Smooth muscle cell (in vitro differentiated cells): ENCODE measurements at regions not wholly inside any gene's neighbourhood (a gene's known extent, or its start where the extent isn't known, plus 50 kb on each side); places are given as distances from the start of the nearest gene placed in this dataset.

Experiments used
- DNase-seq: peaks from one replicate; lab custom pipeline; 2025; ENCODE audit not compliant: unreplicated experiment; lab: John Stamatoyannopoulos, UW
- H2AFZ ChIP-seq: fragments of 200-600 bp; sonication (generic); 2 replicates; pipeline ENCODE4 v1.6.0; 2016; ENCODE audit warnings: antibody characterized with exemption, low read depth, mild to moderate bottlenecking
- H3F3A ChIP-seq: fragments of 200-600 bp; sonication (generic); 2 replicates; pipeline ENCODE4 v1.6.0; 2017; ENCODE audit warnings: antibody characterized with exemption, low read depth
- H3K27ac ChIP-seq: fragments of 200-600 bp; sonication (generic); 2 replicates; pipeline ENCODE4 v1.5.1; 2016; ENCODE audit warnings: low read depth, mild to moderate bottlenecking
- H3K27me3 ChIP-seq: fragments of 200-600 bp; sonication (generic); 2 replicates; pipeline ENCODE4 v1.6.1; 2016; ENCODE audit warnings: low read depth, mild to moderate bottlenecking
- H3K36me3 ChIP-seq: fragments of 200-600 bp; sonication (generic); 2 replicates; pipeline ENCODE4 v1.5.1; 2016; ENCODE audit warnings: low read depth
- H3K4me1 ChIP-seq: fragments of 200-600 bp; sonication (generic); 2 replicates; pipeline ENCODE4 v1.5.1; 2016; ENCODE audit warnings: low read depth
- H3K4me2 ChIP-seq: fragments of 200-600 bp; sonication (generic); 2 replicates; pipeline ENCODE4 v1.6.0; 2016; ENCODE audit warnings: mild to moderate bottlenecking
- H3K4me3 ChIP-seq: fragments of 200-600 bp; sonication (generic); 2 replicates; pipeline ENCODE4 v1.5.1; 2016; ENCODE audit warnings: mild to moderate bottlenecking
- H3K79me2 ChIP-seq: fragments of 200-600 bp; sonication (generic); 2 replicates; pipeline ENCODE4 v1.6.0; 2016; ENCODE audit warnings: low read depth, mild to moderate bottlenecking
- H3K9ac ChIP-seq: fragments of 200-600 bp; sonication (generic); 2 replicates; pipeline ENCODE4 v1.6.0; 2016; ENCODE audit warnings: low read depth
- H3K9me3 ChIP-seq: fragments of 200-600 bp; sonication (generic); replicated peaks from 2 replicates; pipeline ENCODE4 v1.5.1; 2016; ENCODE audit warnings: low read depth
- H4K20me1 ChIP-seq: fragments of 200-600 bp; sonication (generic); 2 replicates; pipeline ENCODE4 v1.6.0; 2016; ENCODE audit warnings: low read depth
- CTCF ChIP-seq: fragments of 200-600 bp; sonication (generic); IDR thresholded peaks from 2 replicates; pipeline ENCODE4 v1.5.1; 2017; ENCODE audit warnings: borderline replicate concordance, mild to moderate bottlenecking, antibody characterized with exemption; ENCODE audit not compliant: insufficient read depth, poor library complexity, severe bottlenecking

- H3K9me3 ChIP-seq = no peaks in the 10 kb centered on the region
- TF ChIP-seq CTCF = no peak
- H3K36me3 ChIP-seq = no peaks in the 10 kb centered on the region
- no peaks in the 10 kb centered on the region for H3K79me2 ChIP-seq
- H3K4me2 ChIP-seq = peak overlapping the region; percentile 44
- DNase-seq = no peak
- peaks cover 6% of the 10 kb centered on the region for H3K4me1 ChIP-seq
- no peaks in the 10 kb centered on the region for H3K27me3 ChIP-seq
- H3K27ac ChIP-seq = peak overlapping the region; percentile 65
- H2AFZ ChIP-seq = no peak overlapping the region
- H3K9ac ChIP-seq = no peak overlapping the region
- H3K4me3 ChIP-seq = no peak overlapping the region
- H3F3A ChIP-seq = no peaks in the 10 kb centered on the region
- no peaks in the 10 kb centered on the region for H4K20me1 ChIP-seq
Measured at GRCh38 chr14:52380294-52380693, 66.2 kb downstream of the PTGER2 start.
